Gastrocnemius medialis (tissue), 4 donors: ENCODE measurements at regions not wholly inside any gene's neighbourhood (a gene's known extent, or its start where the extent isn't known, plus 50 kb on each side); places are given as distances from the start of the nearest gene placed in this dataset.

Experiments used
- ATAC-seq, 2 donors: fragments of 150-250 bp; one replicate each; pipeline ENCODE4 v1.9.1; 2016
- DNase-seq, 2 donors: peaks; one replicate each; pipeline ENCODE4 v3.0.0-alpha.2; 2019
- H3K27ac ChIP-seq, 4 donors: fragments of 200-600 bp; sonication (generic); 1 replicate in 1 of 4; 2 replicates in 3 of 4; pipeline ENCODE4 v1.5.1; 2016 to 2018; ENCODE audit warnings: mild to moderate bottlenecking in 2 of 4, moderate library complexity in 1 of 4
- H3K27me3 ChIP-seq, 3 donors: fragments of 200-600 bp; sonication (generic) in 2 of 3; 1 replicate in 1 of 3; 2 replicates in 2 of 3; pipeline versions ENCODE4 v1.5.1 to v1.6.0; 2016 to 2019; ENCODE audit warnings: mild to moderate bottlenecking in 1 of 3, moderate library complexity in 1 of 3
- H3K36me3 ChIP-seq, 2 donors: fragments of 200-600 bp; sonication (generic) in 1 of 2; one replicate each; pipeline ENCODE4 v1.5.1; 2017 to 2018
- H3K4me1 ChIP-seq, 2 donors: fragments of 200-600 bp; sonication (generic) in 1 of 2; one replicate each; pipeline ENCODE4 v1.5.1; 2016 to 2017; ENCODE audit warnings: mild to moderate bottlenecking in 2 of 2
- H3K4me3 ChIP-seq, 4 donors: fragments of 200-600 bp; sonication (generic) in 3 of 4; 1 replicate in 1 of 4; 2 replicates in 3 of 4; pipeline ENCODE4 v1.5.1; 2016 to 2019; ENCODE audit warnings: mild to moderate bottlenecking in 2 of 4
- H3K9me3 ChIP-seq, 3 donors: fragments of 200-600 bp; sonication (generic) in 2 of 3; 1 replicate in 1 of 3; 2 replicates in 2 of 3; pipeline ENCODE4 v1.5.1; 2016 to 2019
- CTCF ChIP-seq, 5 experiments: fragments of 450-650 bp in 3 of 5; fragments of 200-600 bp in 2 of 5; sonication (generic) in 2 of 5; IDR thresholded peaks in 4 of 5; conservative IDR thresholded peaks in 1 of 5; 1 replicate in 4 of 5; 2 replicates in 1 of 5; pipeline ENCODE4 v1.5.1; 2016 to 2019; ENCODE audit warnings: antibody characterized with exemption in 5 of 5, mild to moderate bottlenecking in 3 of 5, moderate library complexity in 3 of 5
- POLR2A ChIP-seq, 2 donors: fragments of 450-650 bp; IDR thresholded peaks; one replicate each; pipeline ENCODE4 v1.6.1; 2017; ENCODE audit warnings: antibody characterized with exemption in 2 of 2, mild to moderate bottlenecking in 2 of 2, moderate library complexity in 2 of 2
- in situ Hi-C, 4 donors: fragments of 200-750 bp; cut with MboI; loops; one replicate each; pipeline versions ENCODE4 v1.15.0 to v1.8.0; 2017; ENCODE audit warnings: low sequenced_read_pairs in 4 of 4
- intact Hi-C: fragments of 100-400 bp; cut with DNase I; formaldehyde crosslinking; loops from one replicate; pipeline ENCODE4 v1.15.1; 2023; ENCODE audit warnings: low total_unique reads

GRCh38 chr4:159534655-159535054 is 431.8 kb downstream of the RAPGEF2 start:
- Histone ChIP-seq H3K36me3 (no peaks in the 10 kb centered on the region), H3K9me3 (no peaks in the 10 kb centered on the region), H3K27me3 (peaks cover 0 to 2% (median 0%) of the 10 kb centered on the region in 3 donors), H3K27ac (no peak overlapping the region), H3K4me1 (no peaks in the 10 kb centered on the region), H3K4me3 (no peak overlapping the region)
- DNase-seq = no peak
- intact Hi-C loops = no loop called here
- ATAC-seq = no peak
- in situ Hi-C loops = no loop called here
- TF ChIP-seq POLR2A (IDR thresholded peaks at IDR 0.05) (no peak), CTCF (IDR thresholded peaks at IDR 0.05 in 4 of 5, conservative IDR thresholded peaks at IDR 0.05 in 1 of 5) (no peak)

GRCh38 chr4:159538556-159538955 is 435.7 kb downstream of the RAPGEF2 start:
- in situ Hi-C loops = no loop called here

GRCh38 chr4:159540038-159540437 is 437.2 kb downstream of the RAPGEF2 start:
- TF ChIP-seq POLR2A (IDR thresholded peaks at IDR 0.05) (no peak), CTCF (IDR thresholded peaks at IDR 0.05 in 4 of 5, conservative IDR thresholded peaks at IDR 0.05 in 1 of 5) (no peak)
- ATAC-seq (no peak), DNase-seq (no peak)
- in situ Hi-C loops = no loop called here
- intact Hi-C loops = no loop called here
- Histone ChIP-seq H3K4me1 (no peaks in the 10 kb centered on the region), H3K27me3 (peaks cover 0 to 2% (median 0%) of the 10 kb centered on the region in 3 donors), H3K36me3 (no peaks in the 10 kb centered on the region), H3K4me3 (no peak overlapping the region), H3K27ac (no peak overlapping the region), H3K9me3 (no peaks in the 10 kb centered on the region)

More at GRCh38 chr4:159538556-159538955, 435.7 kb downstream of the RAPGEF2 start:
- no peak overlapping the region for H3K4me3 ChIP-seq
- ATAC-seq = no peak
- H3K36me3 ChIP-seq = no peaks in the 10 kb centered on the region
- H3K9me3 ChIP-seq = no peaks in the 10 kb centered on the region
- no peak for TF ChIP-seq CTCF (IDR thresholded peaks at IDR 0.05 in 4 of 5, conservative IDR thresholded peaks at IDR 0.05 in 1 of 5)
- TF ChIP-seq POLR2A (IDR thresholded peaks at IDR 0.05) = no peak
- intact Hi-C loops = no loop called here
- H3K27me3 ChIP-seq = peaks cover 0 to 2% (median 0%) of the 10 kb centered on the region in 3 donors
- no peaks in the 10 kb centered on the region for H3K4me1 ChIP-seq
- H3K27ac ChIP-seq = no peak overlapping the region
- DNase-seq = no peak

- in situ Hi-C loops = no loop called here
- peak; percentile 24 to 52 for ATAC-seq
- no peak for TF ChIP-seq POLR2A (IDR thresholded peaks at IDR 0.05)
- no peak for TF ChIP-seq CTCF (IDR thresholded peaks at IDR 0.05 in 4 of 5, conservative IDR thresholded peaks at IDR 0.05 in 1 of 5)
- Histone ChIP-seq H3K27ac (no peak overlapping the region), H3K9me3 (no peaks in the 10 kb centered on the region), H3K27me3 (peaks cover 0 to 2% (median 0%) of the 10 kb centered on the region in 3 donors), H3K4me3 (no peak overlapping the region), H3K36me3 (no peaks in the 10 kb centered on the region), H3K4me1 (no peaks in the 10 kb centered on the region)
- peak in 1 of 2 donors; percentile 45 for DNase-seq
- intact Hi-C loops = no loop called here
Measured at GRCh38 chr4:159540501-159540900, 437.6 kb downstream of the RAPGEF2 start.

GRCh38 chr4:159541143-159541542 is 438.3 kb downstream of the RAPGEF2 start:
- H3K4me1 ChIP-seq = no peaks in the 10 kb centered on the region
- intact Hi-C loops = no loop called here
- no peaks in the 10 kb centered on the region for H3K9me3 ChIP-seq
- H3K27me3 ChIP-seq = peaks cover 0 to 2% (median 0%) of the 10 kb centered on the region in 3 donors
- DNase-seq = no peak
- no peak for TF ChIP-seq POLR2A (IDR thresholded peaks at IDR 0.05)
- no peak for TF ChIP-seq CTCF (IDR thresholded peaks at IDR 0.05 in 4 of 5, conservative IDR thresholded peaks at IDR 0.05 in 1 of 5)
- in situ Hi-C loops = no loop called here
- H3K4me3 ChIP-seq = no peak overlapping the region
- ATAC-seq = no peak
- H3K36me3 ChIP-seq = no peaks in the 10 kb centered on the region
- no peak overlapping the region for H3K27ac ChIP-seq
